ENCODE measurements at regions not wholly inside any gene's neighbourhood (a gene's known extent, or its start where the extent isn't known, plus 50 kb on each side); places are given as distances from the start of the nearest gene placed in this dataset.

DNA sequence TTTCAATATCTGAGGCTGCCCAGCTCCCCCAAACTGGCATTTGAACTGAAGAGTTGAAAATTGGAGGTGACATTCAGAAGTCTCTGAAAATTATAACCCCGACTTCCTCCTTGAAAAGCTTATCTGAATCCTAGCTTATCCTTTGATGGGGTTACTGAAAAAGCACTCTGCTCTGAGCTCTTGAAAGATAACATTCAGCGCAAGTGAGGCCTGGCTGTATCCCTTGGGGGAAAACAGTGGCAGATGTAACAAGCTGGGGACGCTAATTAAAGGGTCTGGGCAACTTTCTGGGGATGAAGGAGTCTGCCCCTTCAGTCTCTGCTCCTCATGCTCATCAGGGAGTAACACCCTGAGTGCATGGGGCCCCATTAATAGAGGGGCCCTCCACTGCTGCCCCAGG lies 402.0 kb upstream of the CADM1 start:
- FAIRE-seq, result no peak

DNA sequence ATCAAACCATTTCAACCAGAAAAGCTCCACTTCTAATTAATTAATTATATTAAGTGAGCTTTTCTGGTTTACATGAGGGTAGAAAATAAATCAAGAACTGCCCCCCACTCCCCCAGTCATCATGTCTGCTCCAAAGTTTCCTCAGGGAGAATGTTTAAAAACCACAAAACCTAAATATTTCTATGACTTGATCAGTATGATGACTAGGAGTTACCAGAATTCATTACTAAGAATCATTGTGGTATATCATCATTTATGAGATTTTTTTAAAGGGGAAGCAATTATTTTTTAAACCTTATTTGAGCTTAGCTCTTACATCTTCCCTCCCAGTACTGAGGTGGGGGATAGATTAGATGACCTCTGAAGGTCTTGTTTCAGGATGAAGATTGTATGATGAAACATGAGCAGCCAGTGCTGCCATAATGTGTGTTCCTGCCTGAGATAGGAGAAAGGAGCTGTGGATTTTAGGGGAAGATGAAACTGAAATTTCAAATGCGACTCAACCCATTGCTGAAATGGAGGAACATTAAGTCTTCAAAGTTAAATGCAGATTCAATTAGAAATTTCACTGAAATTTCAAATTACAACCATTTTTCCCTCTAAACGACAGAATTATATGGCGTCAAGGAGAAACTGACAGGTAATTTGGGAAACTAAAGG lies 401.3 kb upstream of the CADM1 start:
- FAIRE-seq, result no peak

DNA sequence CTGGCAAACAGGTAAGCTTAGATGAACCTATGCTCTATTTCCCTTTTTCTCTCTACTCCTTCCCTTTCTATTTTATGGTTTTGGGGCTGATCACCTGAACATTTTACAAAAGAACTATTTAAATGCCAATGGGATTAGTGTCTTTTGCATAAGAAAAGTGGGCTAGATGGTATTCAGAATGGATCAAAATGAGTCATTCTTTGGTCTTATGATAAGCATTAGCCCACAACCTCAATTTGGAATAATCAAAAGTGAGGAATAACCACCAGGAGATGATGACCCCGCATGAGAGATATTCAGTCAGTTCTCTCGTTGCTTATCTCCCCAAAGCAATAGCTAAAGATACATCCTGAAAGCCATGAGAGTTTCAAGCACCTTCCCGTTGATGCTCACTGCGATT lies 399.0 kb upstream of the CADM1 start:
- no peak for FAIRE-seq

DNA sequence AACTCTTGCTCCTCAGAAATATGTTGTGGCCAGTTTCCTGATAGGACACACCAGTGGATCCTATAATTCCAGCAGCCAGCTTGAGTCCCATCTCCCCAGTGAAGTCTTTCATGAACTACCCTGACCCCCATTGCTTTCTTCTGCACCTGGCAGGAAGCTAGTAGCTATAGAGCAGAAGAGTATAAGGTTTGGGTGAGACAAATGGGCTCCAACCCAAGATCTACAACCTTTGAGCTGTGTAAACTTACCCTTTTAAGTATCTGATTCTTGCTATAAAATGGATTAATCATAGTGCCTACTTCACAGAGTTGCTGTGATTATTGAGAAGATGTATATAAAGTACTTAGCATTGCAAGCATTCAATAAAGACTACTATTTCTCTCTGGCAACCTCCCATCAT lies 396.9 kb upstream of the CADM1 start:
- FAIRE-seq, result no peak

DNA sequence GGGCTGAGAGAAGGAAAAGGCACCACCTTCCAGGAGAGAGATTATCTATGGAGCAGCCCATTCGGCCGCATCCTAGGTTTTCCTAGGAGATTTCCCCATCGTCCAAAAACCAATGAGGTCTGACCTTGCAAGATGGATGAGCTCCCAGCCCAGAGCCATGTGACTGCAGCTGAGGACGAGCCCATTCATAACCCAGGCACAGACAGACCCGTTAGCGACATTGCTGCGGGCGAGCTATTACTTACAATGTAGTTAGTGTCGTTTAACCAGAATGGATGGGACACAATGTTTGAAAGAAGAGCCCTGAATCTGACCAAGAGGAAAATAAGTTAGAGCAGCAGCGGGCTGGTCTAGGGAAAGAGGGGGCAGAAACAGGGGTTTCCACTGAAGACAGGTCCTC lies 395.9 kb upstream of the CADM1 start:
- FAIRE-seq, result no peak

DNA sequence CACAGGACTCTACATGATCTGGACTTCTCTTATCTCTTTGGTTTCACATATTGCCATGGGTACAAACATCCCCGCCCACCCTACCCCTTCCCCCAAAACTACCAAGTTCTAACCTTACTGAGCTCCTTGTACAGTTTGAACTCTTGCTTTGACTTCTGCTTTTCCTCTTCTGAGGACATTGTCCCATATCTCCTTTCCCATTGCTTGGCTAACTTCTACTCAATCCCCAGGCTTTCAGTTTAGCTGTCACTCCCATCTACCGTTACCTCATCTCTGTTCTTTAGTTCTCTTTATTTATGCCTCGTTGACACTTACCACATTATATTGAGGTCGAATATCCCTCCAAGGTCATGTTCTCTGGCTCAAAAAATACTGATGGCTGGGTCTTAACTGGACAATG lies 393.5 kb upstream of the CADM1 start:
- no peak for FAIRE-seq

DNA sequence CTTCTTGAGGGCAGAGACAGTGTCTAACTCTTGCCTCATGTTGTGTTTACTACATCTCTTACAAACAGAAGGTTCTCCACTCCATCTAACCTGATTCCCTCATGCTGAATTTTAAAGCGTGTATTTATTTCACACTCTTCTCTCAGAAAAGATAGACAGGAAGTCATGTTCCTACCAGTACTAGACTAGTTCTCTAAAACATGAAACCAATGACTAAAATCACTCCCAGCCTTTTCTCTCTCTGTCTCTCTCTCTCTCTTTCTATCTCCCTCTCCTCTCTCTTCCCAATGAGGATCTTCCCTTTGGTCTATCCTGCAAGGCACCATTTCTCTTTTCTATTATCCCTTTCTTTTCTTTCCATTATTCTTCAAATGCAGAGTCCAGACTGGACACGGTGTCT lies 391.9 kb upstream of the CADM1 start:
- FAIRE-seq, result no peak

DNA sequence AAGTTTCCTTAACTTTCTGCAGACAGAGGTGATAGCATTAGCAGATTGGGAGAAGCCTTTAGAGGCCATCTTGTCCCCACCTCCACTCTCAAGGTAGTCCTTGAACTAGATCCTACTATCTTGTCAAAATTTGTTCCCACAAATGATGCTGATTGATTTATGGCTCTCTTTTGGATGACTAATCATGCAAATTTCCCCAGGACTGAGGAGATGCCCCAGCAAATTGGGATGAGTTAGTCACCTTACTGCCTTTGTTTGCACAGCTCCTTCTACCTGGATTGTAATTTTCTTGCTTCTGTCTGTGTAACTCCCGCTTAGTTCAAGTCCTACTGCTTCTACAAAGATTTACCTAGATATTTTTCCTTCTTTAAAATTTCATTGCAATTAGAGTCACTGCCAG lies 391.4 kb upstream of the CADM1 start:
- no peak for FAIRE-seq

DNA sequence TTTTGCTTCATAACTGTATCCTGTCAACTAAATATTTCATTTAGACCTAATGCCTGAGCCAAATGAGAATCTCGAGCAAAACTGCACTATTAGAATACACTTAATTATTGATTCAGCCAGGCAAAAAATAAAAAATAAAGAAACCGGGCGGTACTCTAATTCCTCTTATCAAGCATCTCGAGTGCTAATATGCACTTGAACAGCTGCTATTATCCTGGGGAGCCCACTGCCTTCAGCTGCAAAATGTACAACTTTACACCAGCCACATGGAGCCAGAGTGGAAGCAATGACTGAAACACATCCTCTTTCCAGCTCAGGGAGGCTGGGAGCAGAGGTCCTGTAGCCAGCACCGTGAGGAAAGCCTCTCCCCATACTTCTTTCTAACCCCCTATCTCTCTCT lies 390.0 kb upstream of the CADM1 start:
- no peak for FAIRE-seq

DNA sequence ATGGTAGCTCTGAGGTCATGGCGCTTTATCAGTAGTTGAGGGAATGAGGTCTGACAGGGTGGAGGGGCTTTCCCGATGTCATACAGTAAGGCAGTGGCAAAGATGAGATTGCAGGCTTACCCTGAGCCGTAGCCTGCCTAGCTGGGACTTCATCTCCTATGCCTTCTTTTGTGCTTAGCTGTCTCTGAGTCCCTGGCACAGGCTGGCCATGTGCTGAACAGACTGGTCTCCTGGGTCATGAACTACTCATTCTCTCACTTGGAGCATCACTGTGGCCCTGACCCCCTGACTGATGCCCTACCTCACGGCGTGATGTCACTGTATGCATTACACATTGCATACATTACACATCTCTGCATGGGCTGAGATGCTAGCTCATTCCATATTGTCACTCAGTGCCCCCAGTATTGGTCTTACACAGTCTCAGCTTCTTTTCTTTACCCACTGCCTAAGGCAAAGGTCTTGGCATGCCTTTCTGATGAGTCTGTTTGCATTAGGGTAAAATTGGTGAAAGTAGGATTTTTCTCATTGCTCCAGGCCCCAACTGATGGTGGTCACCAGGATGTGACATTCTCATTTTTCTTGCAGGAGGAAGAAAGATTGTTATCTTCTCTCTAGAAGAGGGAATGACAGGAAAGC lies 389.4 kb upstream of the CADM1 start:
- no peak for FAIRE-seq

DNA sequence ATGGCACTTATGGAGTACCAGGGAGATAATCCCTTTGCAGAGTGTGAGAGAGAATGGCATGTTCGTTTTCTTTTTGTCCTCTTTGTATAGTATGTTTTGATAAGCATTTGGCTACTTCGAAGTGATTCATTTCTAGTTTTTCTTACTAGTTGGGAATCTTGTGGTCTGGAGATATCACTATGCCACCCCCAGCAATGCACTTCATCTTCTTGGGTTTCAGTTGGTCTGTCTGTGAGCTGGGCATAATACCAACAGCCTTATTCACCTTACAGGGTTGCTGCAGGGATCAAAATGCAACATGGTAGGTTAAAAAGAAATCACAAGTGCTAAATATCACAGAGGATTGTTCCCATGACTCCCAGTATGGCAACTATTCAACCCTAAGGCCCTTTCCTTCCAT lies 387.8 kb upstream of the CADM1 start:
- no peak for FAIRE-seq

DNA sequence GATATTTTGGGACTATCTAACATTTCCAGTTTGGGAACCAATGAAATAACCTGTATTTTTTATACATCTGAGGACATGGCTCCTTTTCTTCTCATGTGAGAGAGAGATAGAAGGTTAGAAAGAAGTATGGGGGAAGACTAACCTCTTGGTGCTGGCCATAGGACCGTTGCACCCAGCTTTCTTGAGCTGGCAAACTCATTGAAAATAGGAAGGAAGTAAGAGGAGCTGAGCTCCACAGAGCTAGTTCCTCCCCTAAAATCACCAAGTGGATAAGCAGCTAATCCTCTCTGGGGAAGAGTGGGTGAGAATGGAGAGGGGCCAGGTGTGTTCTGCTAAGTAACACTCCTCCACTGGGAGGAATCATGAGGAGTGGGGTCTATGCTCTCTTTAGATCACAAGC lies 387.4 kb upstream of the CADM1 start:
- FAIRE-seq, result no peak

DNA sequence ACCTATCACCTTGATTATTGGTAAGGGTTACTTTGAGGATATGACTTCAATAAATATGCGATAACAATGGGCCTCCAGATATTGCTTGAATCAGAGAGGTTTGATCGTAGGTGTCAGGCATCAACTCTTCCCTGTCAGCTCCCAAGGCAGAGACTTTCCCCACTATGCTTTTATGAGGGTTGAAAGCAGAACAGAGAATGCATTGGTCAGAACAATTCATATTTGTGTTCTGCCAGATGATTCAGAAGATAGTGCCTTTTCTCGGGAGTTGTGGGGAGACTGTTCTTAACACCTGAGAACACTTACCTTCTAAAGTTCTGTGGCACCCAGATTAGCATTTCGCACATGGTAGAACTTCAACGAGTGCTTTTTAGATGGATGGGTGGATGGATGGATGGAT lies 386.3 kb upstream of the CADM1 start:
- no peak for FAIRE-seq

DNA sequence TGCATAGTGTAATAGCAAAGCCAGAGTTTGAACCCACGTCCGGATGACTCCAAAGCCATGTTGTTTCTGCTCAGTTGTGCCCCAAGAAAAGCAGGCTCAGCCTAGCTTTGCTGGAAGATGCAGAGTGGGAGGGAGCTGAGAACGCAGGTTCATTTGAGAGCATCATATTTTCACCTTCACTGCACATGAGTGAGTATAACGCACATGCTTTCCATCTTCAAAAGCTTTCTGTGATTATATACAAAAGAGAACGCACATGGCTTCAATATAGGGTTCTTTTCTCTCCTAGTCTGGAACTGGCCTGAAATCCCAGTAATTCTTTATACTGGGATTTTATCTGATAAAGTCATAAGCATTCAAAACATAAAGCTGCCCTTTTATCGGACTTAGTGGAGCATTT lies 385.5 kb upstream of the CADM1 start:
- no peak for FAIRE-seq

DNA sequence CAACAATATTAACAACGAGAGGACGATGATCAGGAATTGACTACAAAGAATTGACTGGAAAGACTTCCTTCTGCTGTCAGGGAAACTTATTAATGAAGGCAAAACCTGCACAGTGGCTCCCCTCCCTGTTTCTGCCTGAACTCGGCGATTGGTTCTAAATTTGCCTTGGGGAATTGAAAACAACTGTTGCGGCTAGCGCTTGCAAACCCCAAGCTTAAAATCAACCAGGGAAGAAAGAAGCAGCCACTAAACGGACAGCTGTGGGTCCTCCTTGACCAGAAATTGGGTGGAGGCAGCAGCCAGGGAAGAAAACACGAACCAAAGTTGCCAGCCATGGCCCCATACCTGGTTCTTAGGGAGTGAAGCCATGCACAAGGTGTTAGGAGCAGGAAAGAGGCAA lies 383.5 kb upstream of the CADM1 start:
- no peak for FAIRE-seq

DNA sequence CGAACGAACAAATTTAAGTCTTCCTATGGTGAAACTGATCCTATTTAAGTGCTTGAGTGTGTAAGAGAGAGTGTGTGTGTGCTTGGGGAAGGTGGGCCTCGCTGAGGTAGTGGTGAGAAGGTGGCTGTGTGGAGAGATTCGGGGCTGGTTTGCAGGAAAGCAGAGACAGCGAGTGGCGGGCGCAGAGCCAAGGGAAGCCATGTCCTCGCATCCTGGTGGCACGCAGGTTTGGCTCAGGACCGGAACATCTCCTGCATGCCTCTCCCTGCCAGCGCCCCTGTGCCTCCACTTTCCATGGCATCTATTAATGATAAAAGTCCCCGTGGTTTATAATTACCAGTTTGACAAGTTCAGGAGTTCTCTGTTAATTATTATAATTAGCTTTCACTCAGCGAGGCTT lies 383.1 kb upstream of the CADM1 start:
- FAIRE-seq, result no peak

DNA sequence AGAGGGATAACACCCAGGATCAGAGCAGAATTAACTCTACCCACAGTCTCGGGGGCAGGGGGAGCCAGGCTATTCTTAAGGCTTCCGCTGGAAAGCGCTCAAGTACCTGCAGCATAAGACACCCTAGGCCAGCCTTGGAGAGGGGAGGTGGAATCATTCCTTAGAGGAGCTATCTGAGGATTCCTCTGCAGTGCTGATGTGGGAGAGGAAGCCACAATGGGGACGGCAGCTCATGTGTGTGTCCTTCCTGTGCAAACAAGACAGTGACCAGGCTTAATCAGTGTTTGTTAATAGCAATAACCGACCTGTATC lies 382.2 kb upstream of the CADM1 start:
- no peak for FAIRE-seq

DNA sequence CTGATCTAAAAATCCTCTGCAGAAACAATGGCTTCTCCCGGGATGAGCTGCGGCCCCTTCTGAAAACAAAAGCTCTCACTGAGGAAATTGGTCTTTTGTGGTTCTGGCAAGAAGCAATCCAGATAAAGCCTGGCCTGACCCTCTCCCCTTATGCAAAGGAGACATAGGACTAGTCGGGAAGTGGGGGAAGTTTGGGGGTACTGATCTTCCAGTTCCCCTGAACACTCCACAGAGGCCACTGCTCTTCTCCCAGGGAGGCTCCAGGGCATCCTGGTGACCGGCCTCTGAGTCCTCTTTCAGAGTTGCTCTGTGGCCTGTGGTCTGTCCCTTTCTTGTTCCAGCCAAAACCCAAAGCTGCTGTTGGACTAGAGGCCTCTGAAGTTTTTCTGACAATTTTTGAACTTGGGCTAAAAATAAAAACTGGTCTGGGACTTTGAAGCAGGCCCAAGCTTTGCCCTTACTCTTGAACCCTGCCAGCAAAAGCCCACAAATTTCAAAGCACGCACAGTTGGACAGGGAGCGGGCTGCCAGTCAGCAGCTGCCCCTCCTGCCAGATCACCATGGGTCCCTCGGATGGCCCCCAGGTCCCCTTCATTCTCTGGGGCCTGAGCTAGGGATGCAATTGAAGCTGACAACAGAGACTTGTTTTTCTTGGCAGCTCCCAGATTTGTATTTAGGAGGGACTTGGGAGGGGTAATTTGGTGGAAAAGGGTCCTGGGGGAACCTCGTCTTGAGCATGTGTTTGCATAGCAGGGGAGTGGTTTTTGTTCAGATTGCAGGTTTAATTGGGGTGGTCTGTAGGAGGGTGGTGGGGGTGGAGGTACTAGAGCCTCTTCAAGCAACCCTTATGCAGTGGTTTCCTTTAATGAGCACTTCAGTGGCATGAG lies 381.6 kb upstream of the CADM1 start:
- no peak for FAIRE-seq

DNA sequence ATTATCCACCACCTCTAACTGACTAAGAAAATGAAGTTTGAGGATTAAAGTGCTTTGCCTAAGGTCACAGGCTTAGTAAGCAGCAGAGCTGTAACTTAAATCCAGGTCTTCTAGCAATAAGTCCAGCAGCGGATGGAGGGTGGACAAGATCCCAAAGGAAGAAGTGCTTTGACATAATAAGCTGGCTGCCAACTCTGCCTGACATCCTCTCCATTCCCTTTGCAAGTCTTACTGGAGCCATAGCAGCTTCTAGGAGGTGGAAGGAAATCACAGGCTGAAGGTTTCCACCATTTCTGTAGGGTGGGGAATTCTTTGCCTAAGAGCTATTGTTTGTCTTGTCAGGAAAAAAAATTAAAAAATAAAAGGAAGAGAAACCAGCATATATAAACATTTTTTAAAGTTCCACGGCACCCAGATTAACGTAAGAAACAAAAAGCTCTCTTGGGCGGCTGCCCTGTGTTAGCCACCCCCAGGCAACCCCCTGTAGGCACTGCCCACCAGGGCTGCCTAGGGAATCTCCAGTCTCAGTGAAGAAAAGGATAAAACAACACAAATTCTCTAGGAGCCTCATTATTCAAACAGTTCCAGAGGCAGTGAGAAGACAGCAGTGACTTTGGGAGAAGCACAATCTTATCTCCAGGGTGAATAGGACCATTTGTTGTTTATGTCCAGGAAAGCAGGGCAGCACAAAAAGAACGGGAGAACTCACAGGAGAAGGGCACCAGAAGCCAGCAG lies 380.8 kb upstream of the CADM1 start:
- FAIRE-seq, result no peak

DNA sequence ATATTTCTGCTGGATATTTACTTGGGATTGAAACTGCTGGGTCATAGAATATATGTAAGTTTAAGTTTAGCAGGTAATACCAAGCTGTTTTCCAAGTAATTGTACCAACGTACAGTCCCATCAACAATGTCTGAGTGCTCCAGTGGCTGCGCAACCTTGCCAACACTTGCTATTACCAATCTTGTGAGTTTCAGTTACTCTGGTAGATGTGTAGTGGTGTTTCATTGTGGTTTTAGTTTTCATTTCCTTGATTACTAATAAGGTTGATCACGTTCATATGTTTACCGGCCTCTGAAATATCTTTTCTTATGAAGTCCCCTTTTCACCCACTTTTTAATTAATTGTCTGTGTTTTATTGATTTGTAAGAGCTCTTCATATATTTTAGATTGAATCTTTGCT lies 370.6 kb upstream of the CADM1 start:
- no peak for FAIRE-seq

DNA sequence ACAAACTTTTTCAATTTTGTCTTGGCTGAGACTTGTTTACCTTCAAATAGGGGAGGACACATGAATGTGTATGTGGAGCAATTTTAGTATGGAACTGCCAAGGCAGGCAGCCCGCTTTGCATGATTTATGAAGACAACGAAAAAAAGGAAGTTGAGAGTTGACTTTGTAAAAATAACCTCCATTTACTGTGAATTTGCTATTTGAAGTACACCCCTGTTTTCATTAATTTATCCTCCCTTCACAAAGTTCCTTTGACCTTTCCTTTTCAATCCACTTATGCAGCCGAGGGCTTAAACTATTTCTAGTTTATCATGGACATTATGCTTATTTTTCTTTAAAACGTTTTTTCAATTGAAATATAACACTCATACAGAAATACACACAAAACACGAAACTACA lies 369.6 kb upstream of the CADM1 start:
- no peak for FAIRE-seq

DNA sequence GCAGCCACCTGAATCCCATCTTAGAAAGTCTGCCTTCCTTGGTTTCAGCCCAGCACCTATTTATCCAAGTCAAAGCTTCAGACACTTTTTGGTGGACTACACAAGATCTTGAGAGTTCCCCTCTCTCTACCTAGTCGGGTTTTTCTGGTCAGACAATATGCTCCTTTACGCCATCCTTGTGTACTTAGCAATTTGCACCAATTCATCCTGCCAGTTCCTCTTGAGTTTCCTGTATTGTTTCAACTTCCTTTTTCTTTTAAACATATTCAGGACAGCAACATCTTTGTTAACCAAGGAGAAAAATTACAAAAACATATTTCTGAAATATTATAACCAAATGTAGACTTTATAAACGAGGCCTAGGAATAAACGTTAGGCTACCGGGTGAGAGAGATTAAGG lies 368.2 kb upstream of the CADM1 start:
- no peak for FAIRE-seq

DNA sequence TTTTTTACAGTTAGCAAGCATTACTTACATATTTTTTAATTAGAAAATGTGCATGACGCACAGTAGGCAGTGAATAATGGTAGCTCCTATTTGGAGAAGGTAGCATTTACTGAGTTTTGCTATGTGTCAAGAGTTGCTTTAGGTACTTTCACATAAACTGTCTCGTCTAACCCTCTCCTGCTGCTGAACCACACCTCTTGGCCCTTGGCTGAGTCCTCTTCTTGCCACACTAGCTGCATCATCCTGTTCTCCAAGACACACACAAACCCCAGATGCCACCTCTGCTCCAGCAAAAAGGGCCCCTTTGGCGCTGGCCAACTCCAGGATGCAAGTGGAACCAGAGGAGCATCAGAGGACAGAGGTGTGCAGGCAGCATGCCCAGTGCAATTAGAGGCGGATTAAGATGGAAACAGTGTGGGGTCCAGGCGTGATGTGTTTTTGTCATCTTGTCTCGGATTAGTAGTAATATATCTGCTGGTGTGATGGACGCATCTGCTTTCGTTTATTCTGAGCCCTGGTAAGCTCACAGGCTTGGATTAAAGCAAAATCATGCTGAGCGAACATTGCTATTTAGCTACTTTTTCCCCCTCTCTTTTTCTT lies 367.0 kb upstream of the CADM1 start:
- FAIRE-seq, result no peak

Measured in colon (tissue), 2 donors.